ENCODE measurements at regions not wholly inside any gene's neighbourhood (a gene's known extent, or its start where the extent isn't known, plus 50 kb on each side); places are given as distances from the start of the nearest gene placed in this dataset.

DNA sequence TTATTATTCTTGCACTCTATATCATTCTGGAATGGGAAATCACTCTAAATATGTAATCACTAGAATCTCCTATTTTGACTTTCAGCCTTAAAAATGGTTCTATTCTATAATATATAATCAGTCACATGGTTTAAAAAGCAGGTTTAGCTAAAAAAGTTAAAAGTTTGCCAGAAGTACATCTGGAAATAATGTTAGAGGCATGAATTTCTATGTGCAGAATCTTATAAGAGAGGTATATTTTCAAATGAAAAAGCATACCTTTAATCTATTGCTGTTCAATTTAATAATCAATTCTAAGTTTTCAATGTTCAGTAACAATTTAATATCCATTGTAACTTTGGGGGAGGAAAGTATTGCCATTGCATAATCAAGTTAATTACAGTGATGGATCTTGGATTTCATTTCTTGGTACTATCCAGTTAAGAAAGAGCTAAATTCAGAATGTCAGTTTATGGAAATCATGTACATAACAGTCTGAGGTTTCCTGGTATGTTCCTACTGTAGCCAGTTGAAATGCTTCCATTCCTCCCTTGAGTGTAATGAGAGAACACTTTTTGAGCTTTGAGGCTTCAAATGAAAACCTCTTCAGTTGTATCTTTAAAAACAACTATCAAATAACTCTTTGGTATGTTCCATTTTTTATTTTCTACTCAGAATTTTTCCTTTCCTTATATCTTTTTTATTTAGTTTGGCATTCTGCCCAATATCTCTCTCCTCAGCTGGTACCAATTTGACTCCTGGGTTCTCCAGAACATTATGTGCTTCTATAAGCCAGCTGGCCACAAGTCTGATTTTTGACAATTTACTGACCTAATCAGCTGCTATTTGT is 175.7 kb upstream of the COL11A1 start:
- H2BK5ac ChIP-seq (ENCODE audit: low read depth, low read length, poor library complexity): no peak overlapping the region
- H3K4me2 ChIP-seq (ENCODE audit: low read length): no peak overlapping the region
- no peak overlapping the region for H3K18ac ChIP-seq (ENCODE audit: low read length)
- no peak overlapping the region for H3K9ac ChIP-seq (ENCODE audit: low read length)
- H3K14ac ChIP-seq (ENCODE audit: low read length): no peak overlapping the region
- H4K8ac ChIP-seq (ENCODE audit: low read depth, low read length): no peak overlapping the region
- no peaks in the 10 kb centered on the region for H3K9me3 ChIP-seq (ENCODE audit: insufficient read depth, low read depth, low read length)
- no peak overlapping the region for H2BK12ac ChIP-seq (ENCODE audit: low read length)
- no peak overlapping the region for H3K4ac ChIP-seq (ENCODE audit: low read depth, low read length)
- no peak overlapping the region for H4K12ac ChIP-seq (ENCODE audit: low read depth, low read length)
- H3K4me1 ChIP-seq (ENCODE audit: control insufficient read depth in 1 of 2, insufficient read depth in 2 of 2, low read length in 2 of 2): no peaks in the 10 kb centered on the region
- H4K91ac ChIP-seq (ENCODE audit: low read depth, low read length): no peak overlapping the region
- H3K79me1 ChIP-seq (ENCODE audit: low read length): no peaks in the 10 kb centered on the region
- H2AK5ac ChIP-seq (ENCODE audit: low read length): no peak overlapping the region
- H3K23ac ChIP-seq (ENCODE audit: low read length): no peak overlapping the region
- no peaks in the 10 kb centered on the region for H3K27me3 ChIP-seq (ENCODE audit: insufficient read depth, low read length)
- no peaks in the 10 kb centered on the region for H3K79me2 ChIP-seq (ENCODE audit: control insufficient read depth, insufficient read depth, low read length, poor library complexity)
- no peak overlapping the region for H3K27ac ChIP-seq (ENCODE audit: low read depth, low read length)
- H3K4me3 ChIP-seq (ENCODE audit: low read depth, low read length): no peak overlapping the region
- no peak overlapping the region for H2BK120ac ChIP-seq (ENCODE audit: insufficient read depth, low read length, poor library complexity)
- DNase-seq: no peak
- H2AFZ ChIP-seq (ENCODE audit: insufficient read depth, low read length, poor library complexity): no peak overlapping the region
- H3K36me3 ChIP-seq (ENCODE audit: control insufficient read depth in 1 of 2, insufficient read depth in 2 of 2, low read length in 2 of 2): no peaks in the 10 kb centered on the region

GRCh38 chr1:103283371-103283770 is 175.0 kb upstream of the COL11A1 start:
- no peaks in the 10 kb centered on the region for H3K27me3 ChIP-seq (ENCODE audit: insufficient read depth, low read length)
- no peak overlapping the region for H3K23ac ChIP-seq (ENCODE audit: low read length)
- H3K79me1 ChIP-seq (ENCODE audit: low read length): no peaks in the 10 kb centered on the region
- H3K27ac ChIP-seq (ENCODE audit: low read depth, low read length): no peak overlapping the region
- H2BK12ac ChIP-seq (ENCODE audit: low read length): no peak overlapping the region
- no peaks in the 10 kb centered on the region for H3K9me3 ChIP-seq (ENCODE audit: insufficient read depth, low read depth, low read length)
- H3K18ac ChIP-seq (ENCODE audit: low read length): no peak overlapping the region
- no peaks in the 10 kb centered on the region for H3K4me1 ChIP-seq (ENCODE audit: control insufficient read depth in 1 of 2, insufficient read depth in 2 of 2, low read length in 2 of 2)
- no peaks in the 10 kb centered on the region for H3K79me2 ChIP-seq (ENCODE audit: control insufficient read depth, insufficient read depth, low read length, poor library complexity)
- H4K8ac ChIP-seq (ENCODE audit: low read depth, low read length): no peak overlapping the region
- H4K91ac ChIP-seq (ENCODE audit: low read depth, low read length): no peak overlapping the region
- H2BK120ac ChIP-seq (ENCODE audit: insufficient read depth, low read length, poor library complexity): no peak overlapping the region
- no peak overlapping the region for H4K12ac ChIP-seq (ENCODE audit: low read depth, low read length)
- no peak overlapping the region for H2BK5ac ChIP-seq (ENCODE audit: low read depth, low read length, poor library complexity)
- H3K36me3 ChIP-seq (ENCODE audit: control insufficient read depth in 1 of 2, insufficient read depth in 2 of 2, low read length in 2 of 2): no peaks in the 10 kb centered on the region
- no peak overlapping the region for H3K4me2 ChIP-seq (ENCODE audit: low read length)
- DNase-seq: no peak
- WGBS (ENCODE audit: extremely low coverage, insufficient coverage, insufficient read length): no CpG with 5 or more reads among the region's 1 CpG
- H3K4me3 ChIP-seq (ENCODE audit: low read depth, low read length): no peak overlapping the region
- no peak overlapping the region for H3K4ac ChIP-seq (ENCODE audit: low read depth, low read length)
- H3K14ac ChIP-seq (ENCODE audit: low read length): no peak overlapping the region
- no peak overlapping the region for H3K9ac ChIP-seq (ENCODE audit: low read length)
- no peak overlapping the region for H2AFZ ChIP-seq (ENCODE audit: insufficient read depth, low read length, poor library complexity)
- H2AK5ac ChIP-seq (ENCODE audit: low read length): no peak overlapping the region

GRCh38 chr1:103275725-103276124 is 167.4 kb upstream of the COL11A1 start:
- no CpG with 5 or more reads among the region's 1 CpG for WGBS (ENCODE audit: extremely low coverage, insufficient coverage, insufficient read length)

DNA sequence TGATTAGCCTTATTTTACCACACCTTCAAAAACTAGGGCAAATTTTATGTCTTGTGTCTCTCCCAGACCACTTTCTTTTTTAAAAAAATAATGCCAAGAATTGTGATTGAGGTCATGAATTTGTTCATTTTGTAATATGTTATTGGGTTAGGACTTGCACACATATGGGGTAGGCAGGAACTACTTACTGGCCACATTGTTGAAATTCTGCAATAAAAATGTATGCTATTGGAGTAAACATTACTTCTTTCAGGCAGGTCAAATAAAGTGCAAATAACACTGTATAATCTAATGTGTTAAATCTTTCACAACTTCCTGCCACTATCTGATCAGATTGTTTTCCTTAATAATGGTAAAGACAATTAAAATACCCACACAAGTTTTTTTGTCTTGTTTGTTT is 166.6 kb upstream of the COL11A1 start:
- H3K4me1 ChIP-seq (ENCODE audit: control insufficient read depth in 1 of 2, insufficient read depth in 2 of 2, low read length in 2 of 2): no peaks in the 10 kb centered on the region
- no peaks in the 10 kb centered on the region for H3K9me3 ChIP-seq (ENCODE audit: insufficient read depth, low read depth, low read length)
- no peak overlapping the region for H4K8ac ChIP-seq (ENCODE audit: low read depth, low read length)
- H3K23ac ChIP-seq (ENCODE audit: low read length): no peak overlapping the region
- no peak overlapping the region for H3K4ac ChIP-seq (ENCODE audit: low read depth, low read length)
- H3K27me3 ChIP-seq (ENCODE audit: insufficient read depth, low read length): no peaks in the 10 kb centered on the region
- H3K4me3 ChIP-seq (ENCODE audit: low read depth, low read length): no peak overlapping the region
- no peak overlapping the region for H3K4me2 ChIP-seq (ENCODE audit: low read length)
- H3K14ac ChIP-seq (ENCODE audit: low read length): no peak overlapping the region
- no peaks in the 10 kb centered on the region for H3K36me3 ChIP-seq (ENCODE audit: control insufficient read depth in 1 of 2, insufficient read depth in 2 of 2, low read length in 2 of 2)
- H2AK5ac ChIP-seq (ENCODE audit: low read length): no peak overlapping the region
- H2AFZ ChIP-seq (ENCODE audit: insufficient read depth, low read length, poor library complexity): no peak overlapping the region
- no peak overlapping the region for H3K18ac ChIP-seq (ENCODE audit: low read length)
- no peaks in the 10 kb centered on the region for H3K79me2 ChIP-seq (ENCODE audit: control insufficient read depth, insufficient read depth, low read length, poor library complexity)
- no peak for DNase-seq
- H2BK120ac ChIP-seq (ENCODE audit: insufficient read depth, low read length, poor library complexity): no peak overlapping the region
- no peak overlapping the region for H4K12ac ChIP-seq (ENCODE audit: low read depth, low read length)
- no peak overlapping the region for H4K91ac ChIP-seq (ENCODE audit: low read depth, low read length)
- H3K27ac ChIP-seq (ENCODE audit: low read depth, low read length): no peak overlapping the region
- no peak overlapping the region for H2BK12ac ChIP-seq (ENCODE audit: low read length)
- no peaks in the 10 kb centered on the region for H3K79me1 ChIP-seq (ENCODE audit: low read length)
- H3K9ac ChIP-seq (ENCODE audit: low read length): no peak overlapping the region
- no peak overlapping the region for H2BK5ac ChIP-seq (ENCODE audit: low read depth, low read length, poor library complexity)

More at GRCh38 chr1:103275725-103276124, 167.4 kb upstream of the COL11A1 start:
- Histone ChIP-seq H2BK12ac (ENCODE audit: low read length) (no peak overlapping the region), H3K18ac (ENCODE audit: low read length) (no peak overlapping the region), H2BK120ac (ENCODE audit: insufficient read depth, low read length, poor library complexity) (no peak overlapping the region), H3K4me2 (ENCODE audit: low read length) (no peak overlapping the region), H3K9ac (ENCODE audit: low read length) (no peak overlapping the region), H2BK5ac (ENCODE audit: low read depth, low read length, poor library complexity) (no peak overlapping the region), H4K12ac (ENCODE audit: low read depth, low read length) (no peak overlapping the region), H3K23ac (ENCODE audit: low read length) (no peak overlapping the region), H2AK5ac (ENCODE audit: low read length) (no peak overlapping the region), H3K9me3 (ENCODE audit: insufficient read depth, low read depth, low read length) (no peaks in the 10 kb centered on the region), H3K27ac (ENCODE audit: low read depth, low read length) (no peak overlapping the region), H2AFZ (ENCODE audit: insufficient read depth, low read length, poor library complexity) (no peak overlapping the region), H3K36me3 (ENCODE audit: control insufficient read depth in 1 of 2, insufficient read depth in 2 of 2, low read length in 2 of 2) (no peaks in the 10 kb centered on the region), H3K4ac (ENCODE audit: low read depth, low read length) (no peak overlapping the region), H3K4me1 (ENCODE audit: control insufficient read depth in 1 of 2, insufficient read depth in 2 of 2, low read length in 2 of 2) (no peaks in the 10 kb centered on the region), H3K14ac (ENCODE audit: low read length) (no peak overlapping the region), H3K79me2 (ENCODE audit: control insufficient read depth, insufficient read depth, low read length, poor library complexity) (no peaks in the 10 kb centered on the region), H4K91ac (ENCODE audit: low read depth, low read length) (no peak overlapping the region), H3K27me3 (ENCODE audit: insufficient read depth, low read length) (no peaks in the 10 kb centered on the region), H3K4me3 (ENCODE audit: low read depth, low read length) (no peak overlapping the region), H3K79me1 (ENCODE audit: low read length) (no peaks in the 10 kb centered on the region), H4K8ac (ENCODE audit: low read depth, low read length) (no peak overlapping the region)
- DNase-seq: no peak

All from trophoblast cell (in vitro differentiated cells and primary cell).